IMR-90 (cell line): ENCODE measurements at regions not wholly inside any gene's neighbourhood (a gene's known extent, or its start where the extent isn't known, plus 50 kb on each side); places are given as distances from the start of the nearest gene placed in this dataset.

Source experiments
- ATAC-seq: fragments of 200-7000 bp; cut with Tn5 transposase; 2 replicates; pipeline ENCODE4 v1.9.1; 2020; ENCODE audit warnings: low read depth, mild to moderate bottlenecking, moderate library complexity
- BruUV-seq: library from RNA; stranded (reverse); fragments of 400-500 nt; replicated peaks from 2 replicates; lab custom pipeline; 2021; lab: Mats Ljungman, UMichigan
- CTCF ChIA-PET: fragments of 300-600 bp; formaldehyde crosslinking; extraction: SDS; loops from one replicate; lab custom pipeline; 2021; ENCODE audit warnings: antibody characterized with exemption; lab: Yijun Ruan, JAX
- POLR2A ChIA-PET: fragments of 300-600 bp; sonication (Branson Sonifier 250); formaldehyde crosslinking; loops from one replicate; lab custom pipeline; 2022; ENCODE audit warnings: antibody characterized with exemption; ENCODE audit not compliant: unreplicated experiment; lab: Charles Lee
- DNase-seq: peaks from one replicate; pipeline ENCODE4 v3.0.0; 2013
- H2AFZ ChIP-seq: replicated peaks from 2 replicates; pipeline ENCODE3; 2013; ENCODE audit warnings: low read length, mild to moderate bottlenecking; ENCODE audit not compliant: poor library complexity
- H2AK5ac ChIP-seq: 2 replicates; pipeline ENCODE4 v1.6.1; 2013; ENCODE audit warnings: low read depth, low read length, inconsistent platforms
- H2AK9ac ChIP-seq: replicated peaks from 2 replicates; pipeline ENCODE3; 2013; ENCODE audit warnings: mild to moderate bottlenecking, low read depth, low read length, moderate library complexity; ENCODE audit not compliant: poor library complexity
- H2BK120ac ChIP-seq: 2 replicates; pipeline ENCODE4 v1.6.1; 2013; ENCODE audit warnings: low read depth, low read length, inconsistent platforms
- H2BK15ac ChIP-seq: 3 replicates; pipeline ENCODE4 v1.6.1; 2013; ENCODE audit warnings: low read depth, low read length, inconsistent platforms
- H2BK20ac ChIP-seq: 2 replicates; pipeline ENCODE4 v1.6.1; 2013; ENCODE audit warnings: low read depth, mild to moderate bottlenecking, inconsistent platforms, low read length, moderate library complexity
- H2BK5ac ChIP-seq: 2 replicates; pipeline ENCODE4 v1.6.1; 2013; ENCODE audit warnings: mild to moderate bottlenecking, low read depth, low read length, inconsistent platforms; ENCODE audit not compliant: poor library complexity, severe bottlenecking
- H3K14ac ChIP-seq: replicated peaks from 2 replicates; pipeline ENCODE4 v1.6.1; 2013; ENCODE audit warnings: low read depth, low read length, inconsistent platforms
- H3K18ac ChIP-seq: 2 replicates; pipeline ENCODE4 v1.6.1; 2013; ENCODE audit warnings: low read depth, low read length, control low read depth
- H3K23ac ChIP-seq: 2 replicates; pipeline ENCODE4 v1.6.1; 2013; ENCODE audit warnings: low read depth, low read length, inconsistent platforms
- H3K27ac ChIP-seq: 2 replicates; pipeline ENCODE4 v1.5.1; 2013; ENCODE audit warnings: mild to moderate bottlenecking, control low read depth, low read length; ENCODE audit not compliant: insufficient read depth
- H3K27me3 ChIP-seq: 2 replicates; pipeline ENCODE4 v1.6.1; 2013; ENCODE audit warnings: low read length; ENCODE audit not compliant: control insufficient read depth, insufficient read depth
- H3K36me3 ChIP-seq: 2 replicates; pipeline ENCODE4 v1.6.1; 2013; ENCODE audit warnings: low read length, mixed read lengths; ENCODE audit not compliant: control insufficient read depth, insufficient read depth
- H3K4ac ChIP-seq: 2 replicates; pipeline ENCODE4 v1.6.1; 2013; ENCODE audit warnings: low read depth, low read length, inconsistent platforms
- H3K4me1 ChIP-seq: 2 replicates; pipeline ENCODE4 v1.6.1; 2013; ENCODE audit warnings: low read length, mixed read lengths; ENCODE audit not compliant: control insufficient read depth, insufficient read depth
- H3K4me2 ChIP-seq: 2 replicates; pipeline ENCODE4 v1.6.1; 2013; ENCODE audit warnings: low read depth, mild to moderate bottlenecking, control low read depth, low read length, moderate library complexity
- H3K4me3 ChIP-seq: 2 replicates; pipeline ENCODE4 v1.5.1; 2013; ENCODE audit warnings: low read depth, mild to moderate bottlenecking, control low read depth, low read length, moderate library complexity; ENCODE audit not compliant: insufficient read depth
- H3K56ac ChIP-seq: 2 replicates; pipeline ENCODE4 v1.6.1; 2013; ENCODE audit warnings: low read length, inconsistent platforms; ENCODE audit not compliant: insufficient read depth; ENCODE audit errors: extremely low read depth
- H3K79me1 ChIP-seq, 2 experiments: 2 replicates each; pipeline ENCODE4 v1.6.1; 2013; ENCODE audit warnings: low read length in 2 of 2, inconsistent platforms in 1 of 2, low read depth in 1 of 2
- H3K9ac ChIP-seq: 2 replicates; pipeline ENCODE4 v1.6.1; 2013; ENCODE audit warnings: low read depth, low read length, control low read depth
- H3K9me1 ChIP-seq: 2 replicates; pipeline ENCODE4 v1.6.1; 2013; ENCODE audit warnings: low read length, inconsistent platforms; ENCODE audit not compliant: insufficient read depth
- H3K9me3 ChIP-seq: 2 replicates; pipeline ENCODE4 v1.6.1; 2013; ENCODE audit warnings: low read length; ENCODE audit not compliant: control insufficient read depth, insufficient read depth
- H4K20me1 ChIP-seq: 2 replicates; pipeline ENCODE4 v1.6.1; 2013; ENCODE audit warnings: low read length, inconsistent platforms; ENCODE audit not compliant: insufficient read depth
- H4K5ac ChIP-seq: 2 replicates; pipeline ENCODE4 v1.6.1; 2013; ENCODE audit warnings: mild to moderate bottlenecking, low read depth, low read length, control low read depth
- H4K8ac ChIP-seq, 2 experiments: 2 replicates each; pipeline ENCODE4 v1.6.1; 2013; ENCODE audit warnings: low read depth in 2 of 2, low read length in 2 of 2, control low read depth in 1 of 2, inconsistent platforms in 1 of 2
- H4K91ac ChIP-seq: 2 replicates; pipeline ENCODE4 v1.6.1; 2013; ENCODE audit warnings: low read depth, low read length, inconsistent platforms; ENCODE audit not compliant: insufficient read depth
- BHLHE40 ChIP-seq: fragments of 150-350 bp; IDR thresholded peaks from 2 replicates; pipeline ENCODE4 v1.6.1; 2016; ENCODE audit warnings: mild to moderate bottlenecking, low read depth, low read length
- FOS ChIP-seq: fragments of 150-350 bp; IDR thresholded peaks from 2 replicates; pipeline ENCODE4 v1.6.1; 2016; ENCODE audit warnings: low read depth, low read length
- MAFK ChIP-seq: IDR thresholded peaks from 2 replicates; pipeline ENCODE4 v1.6.1; 2012; ENCODE audit warnings: low read depth, low read length, improper control_type of control experiment
- WGBS, 2 experiments: methylation state at CpG; one replicate each; pipeline versions ENCODE4 v1.1.5 to v1.1.7; 2013; ENCODE audit warnings: missing lambda C conversion rate in 2 of 2; ENCODE audit not compliant: insufficient read length in 1 of 2; ENCODE audit errors: extremely low coverage in 2 of 2; 5-methylcytosine and 5-hydroxymethylcytosine counted together
- dilution Hi-C: fragments of 300-500 bp; cut with HindIII; formaldehyde crosslinking; loops from one replicate; pipeline ENCODE4 v1.14.3; 2018; ENCODE audit warnings: low sequenced_read_pairs; ENCODE audit not compliant: unreplicated experiment
- in situ Hi-C: fragments of 300-500 bp; cut with MboI; formaldehyde crosslinking; loops from 3 replicates; pipeline ENCODE4 v1.14.3; 2019; ENCODE audit warnings: low sequenced_read_pairs, inconsistent platforms, mixed read lengths
- intact Hi-C: fragments of 100-400 bp; cut with micrococcal nuclease; formaldehyde crosslinking; loops from 2 replicates; pipeline ENCODE4 v1.10.0; 2022

DNA sequence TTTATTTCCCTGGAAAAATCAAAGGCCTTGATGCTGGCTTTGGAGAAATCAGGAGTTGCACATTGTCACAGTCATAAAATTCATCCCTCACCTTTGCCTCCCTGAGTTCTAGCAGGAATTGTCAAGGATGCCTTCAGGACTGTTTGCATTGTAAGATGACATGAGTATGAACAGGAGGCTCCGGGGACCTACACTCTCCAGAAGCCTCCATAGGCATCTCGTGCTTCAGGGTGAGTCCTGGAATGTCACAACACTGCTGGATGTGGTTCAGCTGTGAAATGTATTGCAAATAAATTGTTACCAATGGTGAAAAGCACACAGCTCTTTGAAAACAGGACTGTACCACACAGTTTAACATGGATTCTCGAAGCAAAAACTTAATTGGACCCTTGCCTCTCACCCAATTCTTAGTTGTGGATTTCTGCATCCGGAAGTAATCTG lies 535.4 kb upstream of the C16orf82 start:
- Histone ChIP-seq H3K9me3 (no peaks in the 10 kb centered on the region; the same call in 1 of the 2 replicates), H3K9ac (no peak overlapping the region), H4K91ac (no peak overlapping the region), H3K27me3 (no peaks in the 10 kb centered on the region), H3K56ac (no peak overlapping the region), H2BK5ac (no peak overlapping the region), H3K14ac (no peak overlapping the region), H2BK15ac (no peak overlapping the region), H3K4me3 (no peak overlapping the region), H4K5ac (no peak overlapping the region), H3K18ac (no peak overlapping the region), H3K4me1 (no peaks in the 10 kb centered on the region), H3K27ac (no peak overlapping the region), H3K4me2 (no peak overlapping the region), H4K8ac (no peak overlapping the region), H4K20me1 (no peaks in the 10 kb centered on the region), H2BK120ac (no peak overlapping the region), H2AK5ac (no peak overlapping the region), H3K36me3 (no peaks in the 10 kb centered on the region), H3K23ac (no peak overlapping the region), H2BK20ac (no peak overlapping the region), H3K4ac (no peak overlapping the region), H2AK9ac (no peak overlapping the region), H2AFZ (no peak overlapping the region), H3K9me1 (no peaks in the 10 kb centered on the region), H3K79me1 (no peaks in the 10 kb centered on the region)
- no peak for ATAC-seq
- no TSS peak for BruUV-seq
- ChIA-PET POLR2A (no interaction called here), CTCF (no interaction called here)
- WGBS, 2 experiments: no CpG with 5 or more reads among the region's 4 CpGs
- TF ChIP-seq MAFK (no peak), BHLHE40 (no peak), FOS (no peak)
- in situ Hi-C loops: no loop called here
- no peak for DNase-seq
- dilution Hi-C loops: no loop called here
- intact Hi-C loops: no loop called here
